ENCODE measurements at regions not wholly inside any gene's neighbourhood (a gene's known extent, or its start where the extent isn't known, plus 50 kb on each side); places are given as distances from the start of the nearest gene placed in this dataset.

DNA sequence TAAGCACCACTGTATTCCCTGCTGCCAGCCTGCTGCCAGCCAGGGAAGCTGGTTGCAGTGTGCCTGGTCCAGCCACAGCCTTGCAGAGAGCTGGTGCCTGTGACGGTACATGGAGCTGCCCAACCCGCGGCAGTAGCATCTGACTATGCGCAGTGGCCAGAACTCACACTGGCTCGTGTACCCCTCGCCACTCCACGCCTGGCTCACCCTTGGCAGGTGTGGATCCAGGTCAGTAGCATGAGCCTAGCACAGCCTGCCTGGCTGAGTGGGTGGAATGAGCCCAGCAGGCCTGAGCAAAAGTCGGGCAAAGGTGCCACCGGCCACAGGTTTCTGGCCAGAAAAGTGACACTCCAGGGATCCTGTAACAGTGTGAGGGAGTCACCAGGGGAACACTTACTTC is 361.7 kb upstream of the MAP3K7 start:
- Histone ChIP-seq H3K27ac (ENCODE audit: low read length) (no peak overlapping the region), H3K36me3 (replicated peaks; ENCODE audit: insufficient read depth, low read length) (no peaks in the 10 kb centered on the region), H3K4me2 (ENCODE audit: low read depth, low read length) (no peak overlapping the region), H3F3A (ENCODE audit: insufficient read depth, low read length) (no peaks in the 10 kb centered on the region), H3K79me2 (ENCODE audit: low read length) (no peaks in the 10 kb centered on the region), H3K9me2 (replicated peaks; ENCODE audit: insufficient read depth, low read length) (no peaks in the 10 kb centered on the region), H3K4me1 (ENCODE audit: low read length) (no peaks in the 10 kb centered on the region), H3K4me3 (ENCODE audit: low read length) (no peak overlapping the region), H3K27me3 (replicated peaks; ENCODE audit: insufficient read depth, low read length) (no peaks in the 10 kb centered on the region), H4K20me1 (ENCODE audit: insufficient read depth, low read length) (no peaks in the 10 kb centered on the region), H3K9ac (ENCODE audit: low read length) (no peak overlapping the region), H3K9me3 (replicated peaks; ENCODE audit: insufficient read depth, low read length) (no peaks in the 10 kb centered on the region), H2AFZ (ENCODE audit: low read length) (no peak overlapping the region)
- TF ChIP-seq, protein P1, sequence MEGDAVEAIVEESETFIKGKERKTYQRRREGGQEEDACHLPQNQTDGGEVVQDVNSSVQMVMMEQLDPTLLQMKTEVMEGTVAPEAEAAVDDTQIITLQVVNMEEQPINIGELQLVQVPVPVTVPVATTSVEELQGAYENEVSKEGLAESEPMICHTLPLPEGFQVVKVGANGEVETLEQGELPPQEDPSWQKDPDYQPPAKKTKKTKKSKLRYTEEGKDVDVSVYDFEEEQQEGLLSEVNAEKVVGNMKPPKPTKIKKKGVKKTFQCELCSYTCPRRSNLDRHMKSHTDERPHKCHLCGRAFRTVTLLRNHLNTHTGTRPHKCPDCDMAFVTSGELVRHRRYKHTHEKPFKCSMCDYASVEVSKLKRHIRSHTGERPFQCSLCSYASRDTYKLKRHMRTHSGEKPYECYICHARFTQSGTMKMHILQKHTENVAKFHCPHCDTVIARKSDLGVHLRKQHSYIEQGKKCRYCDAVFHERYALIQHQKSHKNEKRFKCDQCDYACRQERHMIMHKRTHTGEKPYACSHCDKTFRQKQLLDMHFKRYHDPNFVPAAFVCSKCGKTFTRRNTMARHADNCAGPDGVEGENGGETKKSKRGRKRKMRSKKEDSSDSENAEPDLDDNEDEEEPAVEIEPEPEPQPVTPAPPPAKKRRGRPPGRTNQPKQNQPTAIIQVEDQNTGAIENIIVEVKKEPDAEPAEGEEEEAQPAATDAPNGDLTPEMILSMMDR (IDR thresholded peaks at IDR 0.05; ENCODE audit: low read length) = no peak
- no peak for TF ChIP-seq EZH2 (optimal IDR thresholded peaks at IDR 0.05; ENCODE audit: low read depth, low read length)
- TF ChIP-seq EZH2phosphoT487 (IDR thresholded peaks at IDR 0.05; ENCODE audit: low read length) = no peak
- no peak for DNase-seq

GRCh38 chr6:90947184-90948064 is 360.6 kb upstream of the MAP3K7 start:
- Histone ChIP-seq H3K9me2 (replicated peaks; ENCODE audit: insufficient read depth, low read length) (no peaks in the 10 kb centered on the region), H3K9me3 (replicated peaks; ENCODE audit: insufficient read depth, low read length) (no peaks in the 10 kb centered on the region), H3K4me3 (ENCODE audit: low read length) (no peak overlapping the region), H4K20me1 (ENCODE audit: insufficient read depth, low read length) (no peaks in the 10 kb centered on the region), H2AFZ (ENCODE audit: low read length) (no peak overlapping the region), H3F3A (ENCODE audit: insufficient read depth, low read length) (no peaks in the 10 kb centered on the region), H3K4me1 (ENCODE audit: low read length) (no peaks in the 10 kb centered on the region), H3K79me2 (ENCODE audit: low read length) (no peaks in the 10 kb centered on the region), H3K27me3 (replicated peaks; ENCODE audit: insufficient read depth, low read length) (no peaks in the 10 kb centered on the region), H3K36me3 (replicated peaks; ENCODE audit: insufficient read depth, low read length) (no peaks in the 10 kb centered on the region), H3K4me2 (ENCODE audit: low read depth, low read length) (no peak overlapping the region), H3K27ac (ENCODE audit: low read length) (no peak overlapping the region), H3K9ac (ENCODE audit: low read length) (no peak overlapping the region)
- no peak for TF ChIP-seq EZH2 (optimal IDR thresholded peaks at IDR 0.05; ENCODE audit: low read depth, low read length)
- TF ChIP-seq EZH2phosphoT487 (IDR thresholded peaks at IDR 0.05; ENCODE audit: low read length) = no peak
- TF ChIP-seq, protein P1 (IDR thresholded peaks at IDR 0.05; ENCODE audit: low read length) = no peak
- DNase-seq = no peak

DNA sequence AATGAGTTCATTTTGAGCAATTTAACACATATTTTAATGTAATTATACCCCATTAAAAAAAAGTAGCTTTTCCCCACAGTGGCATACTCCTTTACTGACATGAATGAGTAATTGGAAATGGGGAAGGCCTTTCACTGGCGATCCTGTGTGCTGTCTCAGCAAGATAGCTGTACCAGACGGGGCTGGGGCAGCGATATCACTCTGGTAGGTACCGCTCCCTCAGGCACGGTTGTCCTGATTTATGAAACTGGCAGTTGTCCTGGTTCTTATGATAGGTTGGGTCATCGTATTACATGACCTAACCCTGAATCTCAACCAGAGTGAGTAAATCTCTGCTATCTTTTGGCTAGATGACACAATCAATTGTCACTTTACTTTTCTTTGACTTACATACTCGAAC is 355.0 kb upstream of the MAP3K7 start:
- Histone ChIP-seq H4K20me1 (ENCODE audit: insufficient read depth, low read length) (no peaks in the 10 kb centered on the region), H3K27ac (ENCODE audit: low read length) (no peak overlapping the region)
- TF ChIP-seq EZH2 (optimal IDR thresholded peaks at IDR 0.05; ENCODE audit: low read depth, low read length) (no peak), EZH2phosphoT487 (IDR thresholded peaks at IDR 0.05; ENCODE audit: low read length) (no peak)
- TF ChIP-seq, protein P1 (IDR thresholded peaks at IDR 0.05; ENCODE audit: low read length) = no peak

More for the DNA sequence above, 355.0 kb upstream of the MAP3K7 start:
- Histone ChIP-seq H2AFZ (ENCODE audit: low read length) (no peak overlapping the region), H3K9ac (ENCODE audit: low read length) (no peak overlapping the region), H3K4me2 (ENCODE audit: low read depth, low read length) (no peak overlapping the region), H3K9me2 (replicated peaks; ENCODE audit: insufficient read depth, low read length) (no peaks in the 10 kb centered on the region), H3K79me2 (ENCODE audit: low read length) (no peaks in the 10 kb centered on the region), H3K4me3 (ENCODE audit: low read length) (no peak overlapping the region), H3K27me3 (replicated peaks; ENCODE audit: insufficient read depth, low read length) (no peaks in the 10 kb centered on the region), H3K36me3 (replicated peaks; ENCODE audit: insufficient read depth, low read length) (no peaks in the 10 kb centered on the region), H3K4me1 (ENCODE audit: low read length) (peaks cover 6% of the 10 kb centered on the region; the same call in 1 of the 2 replicates), H3F3A (ENCODE audit: insufficient read depth, low read length) (no peaks in the 10 kb centered on the region), H3K9me3 (replicated peaks; ENCODE audit: insufficient read depth, low read length) (no peaks in the 10 kb centered on the region)
- no peak for DNase-seq

Data from MM.1S (cell line).